ENCODE measurements at regions not wholly inside any gene's neighbourhood (a gene's known extent, or its start where the extent isn't known, plus 50 kb on each side); places are given as distances from the start of the nearest gene placed in this dataset.

DNA sequence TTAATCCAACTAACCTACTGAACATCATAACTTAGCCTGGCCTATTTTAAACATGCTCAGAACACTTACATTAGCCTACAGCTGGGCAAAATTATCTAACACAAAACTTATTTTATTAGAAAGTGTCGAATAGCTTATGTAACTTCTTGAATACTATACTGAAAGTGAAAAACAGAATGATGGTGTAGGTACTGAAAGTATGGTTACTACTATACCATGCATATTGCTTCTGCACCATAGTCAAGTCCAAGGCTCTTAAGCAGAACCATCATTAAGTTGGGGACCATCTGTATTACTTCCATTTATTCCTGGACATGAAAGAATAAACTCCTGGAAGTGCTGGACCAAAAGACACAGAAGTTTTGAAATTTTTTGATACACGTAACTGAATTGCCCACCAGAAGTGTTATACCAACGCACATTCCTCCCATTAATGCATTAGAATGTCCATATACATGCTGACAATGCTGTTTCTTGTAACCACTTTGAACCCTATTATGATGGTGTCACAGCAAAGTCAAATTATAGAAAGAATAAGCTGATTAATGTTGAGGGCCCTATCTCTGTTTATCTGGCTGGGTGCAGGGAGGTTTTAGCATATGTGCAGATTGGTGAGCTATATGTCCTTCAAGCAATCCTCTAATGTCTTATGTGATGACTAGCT is 375.7 kb downstream of the ACTL7B start:
- no peak for DNase-seq

GRCh38 chr9:108478431-108479332 is 377.1 kb downstream of the ACTL7B start:
- peak in 1 of 2 experiments; percentile 1 for DNase-seq

DNA sequence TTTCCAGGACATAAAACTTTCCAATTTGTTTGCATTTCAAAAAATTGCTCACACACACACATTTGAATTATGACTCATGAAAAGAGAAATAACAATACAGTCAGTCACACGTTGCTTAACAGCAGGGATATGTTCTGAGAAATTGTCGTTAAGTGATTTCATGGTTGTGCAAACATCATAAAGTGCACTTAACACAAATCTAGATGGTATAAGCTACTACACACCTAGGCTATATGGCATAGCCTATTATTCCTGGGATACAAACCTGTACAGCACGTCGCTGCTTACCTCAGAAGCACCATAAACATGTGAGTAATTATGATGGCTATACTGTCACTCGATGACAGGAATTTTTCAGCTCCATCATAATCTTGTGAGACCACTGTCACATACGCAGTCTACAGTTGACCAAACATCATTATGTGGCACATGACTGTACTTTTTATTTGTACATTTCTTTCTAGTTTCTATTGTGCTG is 378.2 kb downstream of the ACTL7B start:
- DNase-seq: no peak

GRCh38 chr9:108476574-108476973 is 379.2 kb downstream of the ACTL7B start:
- DNase-seq: no peak

- no peak for DNase-seq
Measured at GRCh38 chr9:108475813-108476212, 380.0 kb downstream of the ACTL7B start.

GRCh38 chr9:108474356-108474755 is 381.4 kb downstream of the ACTL7B start:
- no peak for DNase-seq

GRCh38 chr9:108473209-108474112 is 382.3 kb downstream of the ACTL7B start:
- no peak for DNase-seq

GRCh38 chr9:108469654-108470053 is 386.1 kb downstream of the ACTL7B start:
- no peak for DNase-seq

- peak; percentile 30 to 41 for DNase-seq
Measured at GRCh38 chr9:108468364-108468763, 387.4 kb downstream of the ACTL7B start.

- no peak for DNase-seq
Measured at GRCh38 chr9:108467653-108468324, 388.0 kb downstream of the ACTL7B start.

DNA sequence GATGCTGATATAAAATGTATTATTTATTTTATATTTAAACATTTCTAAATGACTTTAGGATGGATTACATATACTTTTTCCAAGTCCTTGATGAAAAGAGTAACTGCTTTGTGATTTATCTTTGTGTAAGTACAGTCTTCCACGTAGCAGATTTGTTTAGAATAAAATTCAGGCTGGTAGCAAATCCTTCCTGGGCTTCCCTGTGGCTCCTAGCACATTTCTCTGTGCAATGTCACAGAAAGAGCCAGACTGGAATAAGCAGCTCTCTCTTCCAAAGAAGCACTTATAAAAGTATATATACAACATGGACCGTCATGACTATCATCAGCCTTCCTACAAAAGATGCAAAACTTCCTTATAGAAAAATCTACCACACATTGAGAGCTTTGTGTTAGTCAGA is 388.6 kb downstream of the ACTL7B start:
- no peak for DNase-seq

DNA sequence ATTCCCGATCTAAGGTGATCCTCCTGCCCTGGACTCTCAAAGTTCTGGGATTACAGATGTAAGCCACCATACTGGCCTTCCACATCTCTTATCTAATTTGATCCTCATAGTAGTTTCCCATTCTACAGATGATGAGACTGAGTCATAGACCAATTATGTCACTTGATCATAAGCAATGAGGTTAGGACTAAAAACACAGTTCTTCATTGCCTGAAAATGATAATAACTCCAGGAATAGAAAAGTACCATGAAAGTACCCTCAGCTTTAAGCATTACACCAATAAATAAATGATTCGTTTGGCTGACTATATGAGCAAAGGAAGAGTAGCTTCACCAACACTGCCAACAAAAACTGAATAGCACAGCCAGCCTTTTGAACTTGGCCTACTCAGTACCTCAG is 389.5 kb downstream of the ACTL7B start:
- no peak for DNase-seq

DNA sequence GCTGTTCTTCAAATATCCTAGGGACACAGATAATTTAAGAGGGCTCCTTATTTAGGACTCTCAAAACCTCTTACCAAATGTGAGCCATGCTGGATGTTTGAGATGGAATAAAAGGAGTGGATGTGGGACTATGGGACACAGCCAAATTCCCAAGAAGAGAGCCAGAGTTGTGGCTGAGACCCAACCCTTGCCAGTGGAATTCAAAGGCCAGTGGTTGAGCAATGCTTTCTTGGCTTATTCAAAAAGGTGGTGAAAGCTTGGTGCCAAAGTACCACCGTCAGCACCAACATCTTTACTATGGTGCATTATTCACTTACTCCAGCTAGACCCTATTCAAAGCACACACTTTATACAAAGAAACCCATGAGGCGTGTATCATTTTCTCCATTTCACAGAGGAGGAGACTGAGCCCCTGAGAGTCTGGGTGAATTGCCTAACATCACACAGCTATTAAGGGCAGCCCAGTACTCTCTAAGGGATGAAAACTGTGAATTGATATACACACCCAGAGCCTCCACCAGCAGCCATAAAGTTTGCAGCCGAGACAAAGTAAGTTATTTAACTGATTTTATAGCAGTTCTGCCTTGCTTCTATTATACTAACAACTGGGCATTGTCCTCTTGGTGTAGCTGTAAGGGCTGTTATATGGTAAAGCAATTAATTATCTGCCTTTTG is 391.7 kb downstream of the ACTL7B start:
- DNase-seq: no peak

DNA sequence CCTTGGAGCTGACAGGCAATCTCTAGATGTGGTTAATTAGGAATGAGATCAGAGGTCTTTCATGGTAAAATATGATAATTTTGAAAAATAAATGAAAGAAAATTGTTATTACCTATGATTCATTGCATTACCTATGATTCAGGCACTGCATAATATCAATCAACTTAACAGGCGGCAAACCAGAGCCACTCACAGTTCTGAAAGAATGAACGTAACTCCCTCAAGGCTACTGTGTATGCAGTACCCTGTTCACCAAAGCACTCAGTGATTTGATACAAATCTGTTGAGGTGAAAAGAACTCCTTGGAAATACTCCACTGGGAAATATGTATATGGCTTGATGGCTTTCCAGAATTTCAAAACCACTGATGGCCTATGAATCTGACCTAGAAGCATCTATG is 398.9 kb downstream of the ACTL7B start:
- DNase-seq: no peak

- no peak for DNase-seq
Measured at GRCh38 chr9:108445431-108446071, 410.2 kb downstream of the ACTL7B start.

GRCh38 chr9:108444400-108445358 is 411.1 kb downstream of the ACTL7B start:
- no peak for DNase-seq

GRCh38 chr9:108443741-108444140 is 412.0 kb downstream of the ACTL7B start:
- DNase-seq: no peak

DNA sequence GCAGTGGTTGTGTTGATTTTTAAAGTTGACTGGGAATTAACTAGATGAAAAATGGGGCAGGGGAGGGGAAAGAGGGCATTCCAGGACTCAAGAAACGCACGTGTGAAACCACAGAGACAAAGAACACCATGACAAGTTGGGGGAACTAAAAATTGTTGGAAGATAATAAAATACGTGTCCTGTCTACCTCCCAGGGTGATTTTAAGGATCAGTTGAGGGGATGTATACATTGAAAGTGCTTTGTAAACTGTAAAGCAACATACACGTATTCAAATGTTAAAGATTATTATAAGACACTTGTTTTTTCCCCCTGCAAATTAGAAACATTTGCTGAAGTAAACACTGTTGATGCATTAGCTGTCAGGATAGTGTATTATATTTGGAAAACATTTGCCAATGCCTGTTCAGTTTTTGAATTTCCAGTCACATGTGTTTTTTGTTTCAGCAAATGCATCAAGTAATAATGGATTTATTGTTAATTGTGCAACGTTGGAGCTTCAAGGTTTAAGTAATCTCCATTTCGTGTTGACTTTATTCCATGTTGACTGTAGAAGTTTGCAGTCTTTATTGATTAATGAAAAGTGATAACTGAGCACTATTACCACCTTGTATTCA is 412.7 kb downstream of the ACTL7B start:
- no peak for DNase-seq

- DNase-seq: no peak
Measured at GRCh38 chr9:108442627-108443018, 413.2 kb downstream of the ACTL7B start.

DNA sequence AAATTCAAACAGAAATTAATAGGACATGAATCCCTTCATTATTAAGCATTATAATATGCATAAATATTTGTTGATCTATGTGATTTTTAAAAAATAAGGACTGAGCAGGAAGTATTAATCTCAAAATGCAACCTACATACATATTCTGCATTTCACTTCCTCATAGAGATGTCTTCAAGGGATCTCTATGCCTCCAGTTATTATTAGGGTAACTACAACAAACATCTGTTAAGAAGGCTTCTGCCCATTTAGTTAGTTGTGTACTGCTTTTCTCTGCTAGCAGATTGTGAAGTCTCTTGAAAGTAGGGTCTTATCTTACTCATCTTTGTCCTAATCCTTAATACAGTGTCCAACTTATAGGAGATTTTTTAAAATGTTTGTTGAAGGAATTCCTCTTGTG is 414.1 kb downstream of the ACTL7B start:
- no peak for DNase-seq

All from Kasumi-1 (cell line).